ENCODE measurements at regions not wholly inside any gene's neighbourhood (a gene's known extent, or its start where the extent isn't known, plus 50 kb on each side); places are given as distances from the start of the nearest gene placed in this dataset.

DNA sequence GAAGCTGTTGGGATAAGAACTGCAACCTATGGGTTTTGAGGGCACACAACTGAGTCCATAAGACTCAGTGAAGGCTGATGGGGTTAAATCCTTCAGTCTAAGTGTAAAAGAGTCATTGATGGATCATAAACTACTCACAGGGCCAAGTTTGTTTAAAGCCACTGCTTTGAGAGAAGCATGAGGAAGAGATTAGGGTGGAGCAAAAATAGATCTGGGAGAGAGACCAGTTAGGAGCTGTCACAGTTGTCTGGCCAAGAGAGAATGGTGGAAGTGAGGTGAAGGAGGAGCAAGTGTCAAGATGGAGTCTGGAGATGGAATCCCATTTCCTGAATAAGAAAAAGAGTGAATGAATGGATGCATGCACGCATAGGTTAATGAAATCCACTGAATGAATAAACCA is 379.1 kb upstream of the CDH11 start:
- WGBS (ENCODE audit: insufficient coverage) = no CpG with 5 or more reads among the region's 1 CpG
- Histone ChIP-seq H3K27me3 (replicated peaks in 1 of 4; ENCODE audit: control extremely low read depth in 1 of 4, control insufficient read depth in 3 of 4, insufficient read depth in 4 of 4, low read length in 3 of 4) (no peaks in the 10 kb centered on the region), H3K9me3 (ENCODE audit: control extremely low read depth in 1 of 3, control insufficient read depth in 2 of 3, insufficient read depth in 1 of 3, low read length in 2 of 3) (peaks cover 0 to 9% (median 0%) of the 10 kb centered on the region in 3 donors), H3K9ac (ENCODE audit: low read length) (no peak overlapping the region), H3K4me3 (ENCODE audit: control extremely low read depth in 1 of 5, extremely low read depth in 1 of 5, insufficient read depth in 1 of 5, low read depth in 2 of 5, low read length in 4 of 5) (no peak overlapping the region), H4K20me1 (ENCODE audit: control insufficient read depth, insufficient read depth, low read length, poor library complexity, severe bottlenecking) (no peaks in the 10 kb centered on the region), H3K4me2 (replicated peaks; ENCODE audit: low read depth, low read length, poor library complexity, severe bottlenecking) (no peak overlapping the region), H2AFZ (ENCODE audit: insufficient read depth, low read depth, low read length, poor library complexity, severe bottlenecking) (no peak overlapping the region), H3K79me2 (ENCODE audit: control insufficient read depth, insufficient read depth, low read length) (no peaks in the 10 kb centered on the region), H3K27ac (ENCODE audit: low read length in 2 of 2) (no peak overlapping the region), H3K4me1 (ENCODE audit: control insufficient read depth in 2 of 2, insufficient read depth in 2 of 2, low read length in 2 of 2) (no peaks in the 10 kb centered on the region), H3K36me3 (replicated peaks in 1 of 2; ENCODE audit: control extremely low read depth in 1 of 2, control insufficient read depth in 1 of 2, extremely low read depth in 1 of 2, insufficient read depth in 2 of 2, low read length in 1 of 2) (no peaks in the 10 kb centered on the region)
- Mint-ChIP-seq H3K4me1 (no peaks in the 10 kb centered on the region), H3K27ac (no peak overlapping the region), H3K27me3 (no peaks in the 10 kb centered on the region), H3K9me3 (ENCODE audit: insufficient read depth) (peaks cover 7% of the 10 kb centered on the region), H3K4me3 (no peak overlapping the region)
- no peak for TF ChIP-seq EZH2 (IDR thresholded peaks at IDR 0.05; ENCODE audit: borderline replicate concordance, insufficient read depth, low read depth, low read length, poor library complexity, severe bottlenecking)
- TF ChIP-seq, protein P1, sequence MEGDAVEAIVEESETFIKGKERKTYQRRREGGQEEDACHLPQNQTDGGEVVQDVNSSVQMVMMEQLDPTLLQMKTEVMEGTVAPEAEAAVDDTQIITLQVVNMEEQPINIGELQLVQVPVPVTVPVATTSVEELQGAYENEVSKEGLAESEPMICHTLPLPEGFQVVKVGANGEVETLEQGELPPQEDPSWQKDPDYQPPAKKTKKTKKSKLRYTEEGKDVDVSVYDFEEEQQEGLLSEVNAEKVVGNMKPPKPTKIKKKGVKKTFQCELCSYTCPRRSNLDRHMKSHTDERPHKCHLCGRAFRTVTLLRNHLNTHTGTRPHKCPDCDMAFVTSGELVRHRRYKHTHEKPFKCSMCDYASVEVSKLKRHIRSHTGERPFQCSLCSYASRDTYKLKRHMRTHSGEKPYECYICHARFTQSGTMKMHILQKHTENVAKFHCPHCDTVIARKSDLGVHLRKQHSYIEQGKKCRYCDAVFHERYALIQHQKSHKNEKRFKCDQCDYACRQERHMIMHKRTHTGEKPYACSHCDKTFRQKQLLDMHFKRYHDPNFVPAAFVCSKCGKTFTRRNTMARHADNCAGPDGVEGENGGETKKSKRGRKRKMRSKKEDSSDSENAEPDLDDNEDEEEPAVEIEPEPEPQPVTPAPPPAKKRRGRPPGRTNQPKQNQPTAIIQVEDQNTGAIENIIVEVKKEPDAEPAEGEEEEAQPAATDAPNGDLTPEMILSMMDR (IDR thresholded peaks at IDR 0.05) = no peak
- ATAC-seq (ENCODE audit: low read depth) (no peak), DNase-seq (no peak)
- ChIA-PET POLR2A (no interaction called here), CTCF (no interaction called here)
- intact Hi-C loops (cut with micrococcal nuclease) = no loop called here

DNA sequence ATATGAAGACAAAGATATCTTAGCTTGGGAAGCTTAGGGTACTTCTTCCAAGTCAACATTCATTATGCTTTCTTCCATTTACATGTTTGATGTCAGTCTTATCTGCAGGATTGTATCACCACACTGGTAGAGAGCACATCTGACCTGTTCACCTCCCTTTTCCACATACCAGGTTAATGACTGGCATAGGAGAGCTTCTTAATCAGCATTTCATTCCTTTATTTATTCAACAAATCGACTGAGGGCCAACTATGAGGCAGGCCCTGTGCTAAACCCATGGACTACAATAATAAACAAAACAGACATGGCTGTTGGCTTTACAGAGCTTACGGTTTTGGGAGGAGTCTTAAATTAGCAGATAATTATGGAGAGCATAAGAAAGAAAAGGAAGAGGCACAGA is 378.1 kb upstream of the CDH11 start:
- no peak overlapping the region for H3K27ac ChIP-seq (ENCODE audit: low read length in 2 of 2)
- intact Hi-C loops (cut with micrococcal nuclease) = no loop called here
- H3K9me3 ChIP-seq (ENCODE audit: control extremely low read depth in 1 of 3, control insufficient read depth in 2 of 3, insufficient read depth in 1 of 3, low read length in 2 of 3) = peaks cover 0 to 4% (median 0%) of the 10 kb centered on the region in 3 donors
- no peaks in the 10 kb centered on the region for H4K20me1 ChIP-seq (ENCODE audit: control insufficient read depth, insufficient read depth, low read length, poor library complexity, severe bottlenecking)
- no peak overlapping the region for H3K4me2 ChIP-seq (replicated peaks; ENCODE audit: low read depth, low read length, poor library complexity, severe bottlenecking)
- Mint-ChIP-seq H3K4me3 (no peak overlapping the region), H3K4me1 (no peaks in the 10 kb centered on the region), H3K27ac (no peak overlapping the region), H3K9me3 (ENCODE audit: insufficient read depth) (peaks cover 7% of the 10 kb centered on the region), H3K27me3 (no peaks in the 10 kb centered on the region)
- no peaks in the 10 kb centered on the region for H3K79me2 ChIP-seq (ENCODE audit: control insufficient read depth, insufficient read depth, low read length)
- no peaks in the 10 kb centered on the region for H3K27me3 ChIP-seq (replicated peaks in 1 of 4; ENCODE audit: control extremely low read depth in 1 of 4, control insufficient read depth in 3 of 4, insufficient read depth in 4 of 4, low read length in 3 of 4)
- H3K4me3 ChIP-seq (ENCODE audit: control extremely low read depth in 1 of 5, extremely low read depth in 1 of 5, insufficient read depth in 1 of 5, low read depth in 2 of 5, low read length in 4 of 5) = no peak overlapping the region
- ChIA-PET CTCF (no interaction called here), POLR2A (no interaction called here)
- no peak for DNase-seq
- no peaks in the 10 kb centered on the region for H3K4me1 ChIP-seq (ENCODE audit: control insufficient read depth in 2 of 2, insufficient read depth in 2 of 2, low read length in 2 of 2)
- TF ChIP-seq EZH2 (IDR thresholded peaks at IDR 0.05; ENCODE audit: borderline replicate concordance, insufficient read depth, low read depth, low read length, poor library complexity, severe bottlenecking) = no peak
- TF ChIP-seq, protein P1 (IDR thresholded peaks at IDR 0.05) = no peak
- H3K36me3 ChIP-seq (replicated peaks in 1 of 2; ENCODE audit: control extremely low read depth in 1 of 2, control insufficient read depth in 1 of 2, extremely low read depth in 1 of 2, insufficient read depth in 2 of 2, low read length in 1 of 2) = no peaks in the 10 kb centered on the region
- no peak overlapping the region for H3K9ac ChIP-seq (ENCODE audit: low read length)
- ATAC-seq (ENCODE audit: low read depth) = no peak
- no peak overlapping the region for H2AFZ ChIP-seq (ENCODE audit: insufficient read depth, low read depth, low read length, poor library complexity, severe bottlenecking)
- 86% methylated on average over 1 of the region's 2 CpGs for WGBS (ENCODE audit: insufficient coverage)
